GM12878 (cell line): ENCODE measurements at regions not wholly inside any gene's neighbourhood (a gene's known extent, or its start where the extent isn't known, plus 50 kb on each side); places are given as distances from the start of the nearest gene placed in this dataset.

Source experiments
- ATAC-seq: fragments of 200-7000 bp; cut with Tn5 transposase; 3 replicates; pipeline ENCODE4 v1.9.1; 2020; ENCODE audit warnings: mild to moderate bottlenecking, moderate library complexity
- BruUV-seq: library from RNA; stranded (reverse); fragments of 400-500 nt; replicated peaks from 2 replicates; lab custom pipeline; 2021; lab: Mats Ljungman, UMichigan
- CTCF ChIA-PET: fragments of 300-600 bp; sonication (Branson Sonifier 250); formaldehyde crosslinking; extraction: SDS; loops from one replicate; lab custom pipeline; 2021; ENCODE audit warnings: inconsistent platforms; lab: Yijun Ruan, JAX
- POLR2A ChIA-PET: fragments of 350-600 bp; formaldehyde crosslinking; extraction: SDS; loops from one replicate; lab custom pipeline; 2021; ENCODE audit warnings: inconsistent platforms; lab: Charles Lee
- RAD21 ChIA-PET: fragments of 300-600 bp; sonication (Branson Sonifier 250); formaldehyde crosslinking; loops from one replicate; lab custom pipeline; 2023; ENCODE audit warnings: antibody characterized with exemption; ENCODE audit not compliant: unreplicated experiment; lab: Charles Lee
- SMC1A ChIA-PET: fragments of 300-600 bp; sonication (Branson Sonifier 250); formaldehyde crosslinking; loops from one replicate; lab custom pipeline; 2023; ENCODE audit not compliant: unreplicated experiment, uncharacterized antibody; lab: Charles Lee
- DNase-seq: peaks from one replicate; pipeline ENCODE4 v3.0.0-alpha.2; 2011; ENCODE audit warnings: low read depth, low spot score
- FAIRE-seq: peaks from 3 replicates; lab custom pipeline; 2011; peaks lifted over from hg19 to GRCh38; lab: Jason Lieb, UNC
- H2AFZ ChIP-seq: 2 replicates; pipeline ENCODE4 v1.6.0; 2011; ENCODE audit warnings: low read depth, low read length, control low read depth; ENCODE audit not compliant: control insufficient read depth
- H3K27ac ChIP-seq: 2 replicates; pipeline ENCODE4 v1.5.1; 2011; ENCODE audit warnings: control low read depth; ENCODE audit not compliant: control insufficient read depth, insufficient read depth
- H3K27me3 ChIP-seq, 2 experiments: replicated peaks in 1 of 2; 2 replicates each; pipeline versions ENCODE4 v1.6.0 to v1.6.1; 2011; ENCODE audit warnings: low read length in 1 of 2; ENCODE audit not compliant: control insufficient read depth in 2 of 2, insufficient read depth in 2 of 2
- H3K36me3 ChIP-seq, 2 experiments: 2 replicates each; pipeline ENCODE4 v1.5.1; 2011; ENCODE audit warnings: low read length in 1 of 2; ENCODE audit not compliant: control insufficient read depth in 2 of 2, insufficient read depth in 2 of 2
- H3K4me1 ChIP-seq: 2 replicates; pipeline ENCODE4 v1.6.1; 2011; ENCODE audit warnings: mild to moderate bottlenecking, low read length, moderate library complexity, mixed read lengths; ENCODE audit not compliant: control insufficient read depth, insufficient read depth
- H3K4me2 ChIP-seq: 2 replicates; pipeline ENCODE4 v1.6.0; 2011; ENCODE audit warnings: control low read depth; ENCODE audit not compliant: control insufficient read depth, insufficient read depth
- H3K4me3 ChIP-seq: fragments of 200-600 bp; sonication (generic); 2 replicates; pipeline ENCODE4 v1.5.1; 2016
- H3K79me2 ChIP-seq: 2 replicates; pipeline ENCODE4 v1.6.0; 2011; ENCODE audit warnings: low read length; ENCODE audit not compliant: control insufficient read depth, insufficient read depth
- H3K9ac ChIP-seq: 2 replicates; pipeline ENCODE4 v1.8.0; 2011; ENCODE audit warnings: low read length, control low read depth, mixed read lengths; ENCODE audit not compliant: control insufficient read depth, insufficient read depth
- H3K9me3 ChIP-seq: replicated peaks from 3 replicates; pipeline ENCODE4 v1.5.1; 2011; ENCODE audit warnings: mild to moderate bottlenecking, low read length; ENCODE audit not compliant: control insufficient read depth, insufficient read depth
- H4K20me1 ChIP-seq: 2 replicates; pipeline ENCODE4 v1.6.0; 2011; ENCODE audit not compliant: control insufficient read depth, insufficient read depth
- SMARCA5 ChIP-seq: fragments of 450-650 bp; IDR thresholded peaks from 2 replicates; pipeline ENCODE4 v1.6.1; 2017; ENCODE audit warnings: mild to moderate bottlenecking
- WGBS: methylation state at CpG from one replicate; pipeline ENCODE4 v1.1.6; 2016; ENCODE audit warnings: low lambda C conversion rate; ENCODE audit not compliant: insufficient replicate concordance, insufficient coverage; ENCODE audit errors: missing lambda C conversion rate; 5-methylcytosine and 5-hydroxymethylcytosine counted together
- in situ Hi-C: fragments of 300-500 bp; cut with MboI; formaldehyde crosslinking; loops from 9 replicates; pipeline ENCODE4 v1.14.3; 2018; ENCODE audit warnings: mixed read lengths
- intact Hi-C: fragments of 100-400 bp; cut with micrococcal nuclease; formaldehyde crosslinking; loops from one replicate; pipeline ENCODE4 v1.14.2; 2022; ENCODE audit not compliant: unreplicated experiment
- TF ChIP-seq, protein P1 (sequence below): fragments of 450-650 bp; IDR thresholded peaks from 2 replicates; pipeline ENCODE4 v1.6.1; 2016; ENCODE audit warnings: mild to moderate bottlenecking, moderate library complexity, borderline replicate concordance
- TF ChIP-seq, protein P2 (sequence below): IDR thresholded peaks from 2 replicates; pipeline ENCODE4 v1.6.1; 2012; ENCODE audit warnings: low read depth, low read length, improper control_type of control experiment

GRCh38 chr7:149622444-149623210 is 125.0 kb upstream of the ZNF746 start:
- Histone ChIP-seq H3K36me3 (peaks cover 11% of the 10 kb centered on the region in 2 experiments; a peak in 3 of 4 replicates), H3K79me2 (peaks cover 41% of the 10 kb centered on the region), H3K4me3 (peak overlapping the region; percentile 99), H4K20me1 (peaks cover 3% of the 10 kb centered on the region), H3K4me2 (peak overlapping the region; percentile 83), H3K4me1 (peaks cover 24% of the 10 kb centered on the region), H2AFZ (no peak overlapping the region), H3K9ac (peak overlapping the region; percentile 85), H3K27ac (peak overlapping the region; percentile 65), H3K9me3 (no peaks in the 10 kb centered on the region), H3K27me3 (peaks cover 0 to 3% of the 10 kb centered on the region in 2 experiments; a peak in 2 of 4 replicates)
- TF ChIP-seq, protein P1, sequence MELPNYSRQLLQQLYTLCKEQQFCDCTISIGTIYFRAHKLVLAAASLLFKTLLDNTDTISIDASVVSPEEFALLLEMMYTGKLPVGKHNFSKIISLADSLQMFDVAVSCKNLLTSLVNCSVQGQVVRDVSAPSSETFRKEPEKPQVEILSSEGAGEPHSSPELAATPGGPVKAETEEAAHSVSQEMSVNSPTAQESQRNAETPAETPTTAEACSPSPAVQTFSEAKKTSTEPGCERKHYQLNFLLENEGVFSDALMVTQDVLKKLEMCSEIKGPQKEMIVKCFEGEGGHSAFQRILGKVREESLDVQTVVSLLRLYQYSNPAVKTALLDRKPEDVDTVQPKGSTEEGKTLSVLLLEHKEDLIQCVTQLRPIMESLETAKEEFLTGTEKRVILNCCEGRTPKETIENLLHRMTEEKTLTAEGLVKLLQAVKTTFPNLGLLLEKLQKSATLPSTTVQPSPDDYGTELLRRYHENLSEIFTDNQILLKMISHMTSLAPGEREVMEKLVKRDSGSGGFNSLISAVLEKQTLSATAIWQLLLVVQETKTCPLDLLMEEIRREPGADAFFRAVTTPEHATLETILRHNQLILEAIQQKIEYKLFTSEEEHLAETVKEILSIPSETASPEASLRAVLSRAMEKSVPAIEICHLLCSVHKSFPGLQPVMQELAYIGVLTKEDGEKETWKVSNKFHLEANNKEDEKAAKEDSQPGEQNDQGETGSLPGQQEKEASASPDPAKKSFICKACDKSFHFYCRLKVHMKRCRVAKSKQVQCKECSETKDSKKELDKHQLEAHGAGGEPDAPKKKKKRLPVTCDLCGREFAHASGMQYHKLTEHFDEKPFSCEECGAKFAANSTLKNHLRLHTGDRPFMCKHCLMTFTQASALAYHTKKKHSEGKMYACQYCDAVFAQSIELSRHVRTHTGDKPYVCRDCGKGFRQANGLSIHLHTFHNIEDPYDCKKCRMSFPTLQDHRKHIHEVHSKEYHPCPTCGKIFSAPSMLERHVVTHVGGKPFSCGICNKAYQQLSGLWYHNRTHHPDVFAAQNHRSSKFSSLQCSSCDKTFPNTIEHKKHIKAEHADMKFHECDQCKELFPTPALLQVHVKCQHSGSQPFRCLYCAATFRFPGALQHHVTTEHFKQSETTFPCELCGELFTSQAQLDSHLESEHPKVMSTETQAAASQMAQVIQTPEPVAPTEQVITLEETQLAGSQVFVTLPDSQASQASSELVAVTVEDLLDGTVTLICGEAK: no peak
- TF ChIP-seq, protein P2, sequence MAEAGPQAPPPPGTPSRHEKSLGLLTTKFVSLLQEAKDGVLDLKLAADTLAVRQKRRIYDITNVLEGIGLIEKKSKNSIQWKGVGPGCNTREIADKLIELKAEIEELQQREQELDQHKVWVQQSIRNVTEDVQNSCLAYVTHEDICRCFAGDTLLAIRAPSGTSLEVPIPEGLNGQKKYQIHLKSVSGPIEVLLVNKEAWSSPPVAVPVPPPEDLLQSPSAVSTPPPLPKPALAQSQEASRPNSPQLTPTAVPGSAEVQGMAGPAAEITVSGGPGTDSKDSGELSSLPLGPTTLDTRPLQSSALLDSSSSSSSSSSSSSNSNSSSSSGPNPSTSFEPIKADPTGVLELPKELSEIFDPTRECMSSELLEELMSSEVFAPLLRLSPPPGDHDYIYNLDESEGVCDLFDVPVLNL: 0 out of 2 replicates have a peak, but pooled peaks have one; percentile 5
- TF ChIP-seq SMARCA5: no peak
- TSS peak; percentile 28 for BruUV-seq
- ChIA-PET CTCF (interaction anchor here (0.6 to 2.4 kb wide), 5 partner anchors 15 to 361 kb away, joined by 3 to 11 read pairs (median 4); partner anchors contain the start of gene ZNF783), RAD21 (interaction anchor here (0.6 to 1.0 kb wide), 4 partner anchors 40 to 177 kb away, joined by 3 read pairs; no protein-coding TSS in a partner anchor), POLR2A (interaction anchor here (0.6 to 0.8 kb wide), 2 partner anchors 17 to 496 kb away, joined by 3 read pairs; partner anchors contain the start of gene ZNF425), SMC1A (interaction anchor here (1.0 to 3.4 kb wide), 3 partner anchors 23 to 82 kb away, joined by 3 to 17 read pairs (median 3); no protein-coding TSS in a partner anchor)
- intact Hi-C loops: loop anchor here (5.0 kb wide), 1 partner anchor 475 kb away; the partner anchor contains the start of gene ZNF398
- ATAC-seq (no peak), FAIRE-seq (no peak), DNase-seq (no peak)
- in situ Hi-C loops: no loop called here
- WGBS: 91% methylated on average over 10 of the region's 10 CpGs
